Endodermal cell (in vitro differentiated cells): ENCODE measurements at regions not wholly inside any gene's neighbourhood (a gene's known extent, or its start where the extent isn't known, plus 50 kb on each side); places are given as distances from the start of the nearest gene placed in this dataset.
"Not testable (repeated sequence)": the region's sequence is repeated elsewhere in the genome, so short reads cannot be mapped to it uniquely, and the experiment has no call there.

Source experiments
- DNase-seq: peaks from one replicate; pipeline ENCODE4 v3.0.0-alpha.2; 2017
- H3K27ac ChIP-seq: 2 replicates; pipeline ENCODE4 v1.5.1; 2013; ENCODE audit warnings: mild to moderate bottlenecking, low read depth, low read length, moderate library complexity
- H3K27me3 ChIP-seq: 2 replicates; pipeline ENCODE4 v1.6.1; 2013; ENCODE audit warnings: mild to moderate bottlenecking, low read length, moderate library complexity; ENCODE audit not compliant: insufficient read depth, control insufficient read depth, poor library complexity, severe bottlenecking
- H3K36me3 ChIP-seq: 2 replicates; pipeline ENCODE4 v1.7.0; 2013; ENCODE audit warnings: mild to moderate bottlenecking, low read length, moderate library complexity; ENCODE audit not compliant: control insufficient read depth, insufficient read depth
- H3K4me1 ChIP-seq: one replicate; pipeline ENCODE4 v1.7.0; 2013; ENCODE audit warnings: low read length; ENCODE audit not compliant: control insufficient read depth, insufficient read depth
- H3K4me3 ChIP-seq: 2 replicates; pipeline ENCODE4 v1.5.1; 2013; ENCODE audit warnings: mild to moderate bottlenecking, low read length, moderate library complexity
- H3K9ac ChIP-seq: 2 replicates; pipeline ENCODE4 v1.6.1; 2013; ENCODE audit warnings: mild to moderate bottlenecking, low read length, moderate library complexity; ENCODE audit not compliant: poor library complexity, severe bottlenecking; ENCODE audit errors: extremely low read depth
- H3K9me3 ChIP-seq: 2 replicates; pipeline ENCODE4 v1.6.1; 2013; ENCODE audit warnings: mild to moderate bottlenecking, low read length, moderate library complexity; ENCODE audit not compliant: control insufficient read depth
- H3K27ac Mint-ChIP-seq: 2 replicates; pipeline ENCODE4 v1.8.0; 2020; ENCODE audit warnings: mixed read lengths
- H3K27me3 Mint-ChIP-seq: 2 replicates; pipeline ENCODE4 v1.8.0; 2021; ENCODE audit warnings: mild to moderate bottlenecking, mixed read lengths; ENCODE audit not compliant: insufficient read depth
- H3K36me3 Mint-ChIP-seq: 2 replicates; pipeline ENCODE4 v1.8.0; 2020; ENCODE audit warnings: low read depth, mixed read lengths
- H3K4me1 Mint-ChIP-seq: 2 replicates; pipeline ENCODE4 v1.8.0; 2020; ENCODE audit warnings: mixed read lengths
- H3K4me3 Mint-ChIP-seq: 2 replicates; pipeline ENCODE4 v1.8.0; 2020; ENCODE audit warnings: mild to moderate bottlenecking, moderate library complexity, mixed read lengths
- H3K9me3 Mint-ChIP-seq: 2 replicates; pipeline ENCODE4 v1.8.0; 2020; ENCODE audit warnings: mild to moderate bottlenecking, mixed read lengths
- CTCF ChIP-seq: fragments of 200-600 bp; sonication (generic); conservative IDR thresholded peaks from 2 replicates; pipeline ENCODE4 v1.5.0; 2021; ENCODE audit warnings: antibody characterized with exemption, mild to moderate bottlenecking
- WGBS, 2 experiments: methylation state at CpG; one replicate each; pipeline versions ENCODE4 v1.1.5 to v1.1.7; 2013; ENCODE audit warnings: missing lambda C conversion rate in 2 of 2, mixed read lengths in 1 of 2; ENCODE audit not compliant: insufficient coverage in 1 of 2, insufficient read length in 1 of 2; 5-methylcytosine and 5-hydroxymethylcytosine counted together

GRCh38 chr22:22057617-22058378, 75.2 kb upstream of the TOP3B start:
- H3K4me1 ChIP-seq: peaks cover 24% of the 10 kb centered on the region
- no peak overlapping the region for H3K27ac ChIP-seq
- no peak overlapping the region for H3K4me3 Mint-ChIP-seq
- H3K27me3 ChIP-seq: no peaks in the 10 kb centered on the region
- no peaks in the 10 kb centered on the region for H3K36me3 ChIP-seq
- no peak overlapping the region for H3K4me3 ChIP-seq
- H3K9me3 ChIP-seq: no peaks in the 10 kb centered on the region
- no peak for TF ChIP-seq CTCF
- peaks cover 81% of the 10 kb centered on the region for H3K27me3 Mint-ChIP-seq
- no peak overlapping the region for H3K27ac Mint-ChIP-seq
- H3K9me3 Mint-ChIP-seq: peaks cover 3% of the 10 kb centered on the region
- peaks cover 30% of the 10 kb centered on the region for H3K4me1 Mint-ChIP-seq
- 90 to 93% methylated on average over 4 to 5 of the region's 5 CpGs for WGBS, 2 experiments
- no peak overlapping the region for H3K9ac ChIP-seq
- DNase-seq: no peak
- no peaks in the 10 kb centered on the region for H3K36me3 Mint-ChIP-seq

- H3K9me3 Mint-ChIP-seq, H3K9ac ChIP-seq, H3K9me3 ChIP-seq, H3K27me3 ChIP-seq, H3K4me3 ChIP-seq, H3K27ac ChIP-seq, H3K36me3 Mint-ChIP-seq, H3K4me3 Mint-ChIP-seq, H3K36me3 ChIP-seq: not testable (repeated sequence)
- H3K4me1 ChIP-seq: peaks cover 24% of the 10 kb centered on the region
- DNase-seq: peak; percentile 87
- 67 to 68% methylated on average over 13 to 14 of the region's 14 CpGs for WGBS, 2 experiments
- peak overlapping the region; percentile 45 for H3K27ac Mint-ChIP-seq
- H3K4me1 Mint-ChIP-seq: peaks cover 30% of the 10 kb centered on the region
- peaks cover 84% of the 10 kb centered on the region for H3K27me3 Mint-ChIP-seq
Observed at GRCh38 chr22:22056809-22057594, 74.4 kb upstream of the TOP3B start.

- not testable (repeated sequence) for DNase-seq, H3K9ac ChIP-seq, H3K4me3 Mint-ChIP-seq, H3K27me3 ChIP-seq, H3K27ac ChIP-seq, H3K9me3 Mint-ChIP-seq, H3K27ac Mint-ChIP-seq, H3K4me1 ChIP-seq, H3K9me3 ChIP-seq, H3K36me3 Mint-ChIP-seq, H3K4me3 ChIP-seq, H3K36me3 ChIP-seq
- WGBS, 2 experiments: 90% methylated on average over 3 of the region's 3 CpGs; no CpG with 5 or more reads in 1 of the 2 experiments
- peaks cover 74% of the 10 kb centered on the region for H3K27me3 Mint-ChIP-seq
- peaks cover 11% of the 10 kb centered on the region for H3K4me1 Mint-ChIP-seq
Observed at GRCh38 chr22:22052548-22053139, 70.1 kb upstream of the TOP3B start.

- not testable (repeated sequence) for H3K36me3 Mint-ChIP-seq, H3K4me1 Mint-ChIP-seq, H3K27ac Mint-ChIP-seq, H3K4me3 Mint-ChIP-seq, H3K4me1 ChIP-seq, H3K9me3 ChIP-seq, H3K27ac ChIP-seq, H3K4me3 ChIP-seq, H3K9me3 Mint-ChIP-seq, H3K9ac ChIP-seq, H3K36me3 ChIP-seq, DNase-seq
- H3K27me3 Mint-ChIP-seq: peaks cover 80% of the 10 kb centered on the region
- H3K27me3 ChIP-seq: peaks cover 25% of the 10 kb centered on the region
- 80 to 93% methylated on average over 1 of the region's 2 CpGs for WGBS, 2 experiments
Observed at GRCh38 chr22:22051032-22051431, 68.4 kb upstream of the TOP3B start.
